T-cell (primary cell): ENCODE measurements at regions not wholly inside any gene's neighbourhood (a gene's known extent, or its start where the extent isn't known, plus 50 kb on each side); places are given as distances from the start of the nearest gene placed in this dataset.

Experiments used
- ATAC-seq, 4 experiments: fragments of 200-7000 bp in 3 of 4; fragments of 150-1000 bp in 1 of 4; cut with Tn5 transposase; replicated peaks in 1 of 4; 1 replicate in 3 of 4; 2 replicates in 1 of 4; pipeline ENCODE4 v1.10.0; 2021; ENCODE audit warnings: moderate library complexity in 3 of 4, mild to moderate bottlenecking in 2 of 4, moderate number of reproducible peaks in 1 of 4
- CTCF ChIA-PET, 2 donors: fragments of 300-600 bp; sonication (Branson Sonifier 250); formaldehyde crosslinking; loops; one replicate each; lab custom pipeline; 2022; ENCODE audit warnings: antibody characterized with exemption in 2 of 2; lab: Charles Lee
- POLR2A ChIA-PET, 2 donors: fragments of 300-600 bp; sonication (Branson Sonifier 250); formaldehyde crosslinking; loops; one replicate each; lab custom pipeline; 2022; ENCODE audit warnings: antibody characterized with exemption in 2 of 2; lab: Charles Lee
- DNase-seq, 35 experiments: peaks; one replicate each; pipeline versions ENCODE4 v3.0.0 to v3.0.0-alpha.2; 2013 to 2023
- H3K27ac ChIP-seq: one replicate; pipeline ENCODE4 v1.5.1; 2013; ENCODE audit warnings: low read length
- H3K27me3 ChIP-seq, 2 experiments: replicated peaks in 1 of 2; 1 replicate in 1 of 2; 2 replicates in 1 of 2; pipeline versions ENCODE4 v1.6.1 to v1.7.0; 2013; ENCODE audit warnings: low read length in 1 of 2, mixed read lengths in 1 of 2; ENCODE audit not compliant: control insufficient read depth in 2 of 2, insufficient read depth in 2 of 2; ENCODE audit errors: extremely low read depth in 1 of 2
- H3K36me3 ChIP-seq, 2 donors: 1 replicate in 1 of 2; 2 replicates in 1 of 2; pipeline versions ENCODE4 v1.6.1 to v1.7.0; 2013; ENCODE audit warnings: low read length in 1 of 2; ENCODE audit not compliant: control insufficient read depth in 2 of 2, insufficient read depth in 1 of 2; ENCODE audit errors: extremely low read depth in 1 of 2
- H3K4me1 ChIP-seq, 2 experiments: 1 replicate in 1 of 2; 2 replicates in 1 of 2; pipeline versions ENCODE4 v1.6.1 to v1.7.0; 2013; ENCODE audit warnings: low read length in 2 of 2, mixed read lengths in 1 of 2; ENCODE audit not compliant: insufficient read depth in 2 of 2, control insufficient read depth in 1 of 2; ENCODE audit errors: extremely low read depth in 1 of 2
- H3K4me3 ChIP-seq, 2 donors: 1 replicate in 1 of 2; 2 replicates in 1 of 2; pipeline versions ENCODE4 v1.5.1 to v1.7.0; 2013; ENCODE audit warnings: mild to moderate bottlenecking in 2 of 2, low read length in 1 of 2, moderate library complexity in 1 of 2; ENCODE audit not compliant: control insufficient read depth in 1 of 2; ENCODE audit errors: extremely low read depth in 1 of 2
- H3K9me3 ChIP-seq: 2 replicates; pipeline ENCODE4 v1.7.0; 2013
- H3K27ac Mint-ChIP-seq, 2 donors: one replicate each; pipeline ENCODE4 v1.8.0; 2020 to 2021; ENCODE audit warnings: mild to moderate bottlenecking in 2 of 2, mixed read lengths in 2 of 2
- H3K27me3 Mint-ChIP-seq, 2 donors: one replicate each; pipeline ENCODE4 v1.8.0; 2021 to 2022; ENCODE audit warnings: mixed read lengths in 2 of 2
- H3K36me3 Mint-ChIP-seq: one replicate; pipeline ENCODE4 v1.8.0; 2021; ENCODE audit warnings: mixed read lengths
- H3K4me1 Mint-ChIP-seq, 3 donors: one replicate each; pipeline ENCODE4 v1.8.0; 2020 to 2022; ENCODE audit warnings: mixed read lengths in 3 of 3, mild to moderate bottlenecking in 1 of 3
- H3K4me3 Mint-ChIP-seq, 3 donors: one replicate each; pipeline ENCODE4 v1.8.0; 2020 to 2022; ENCODE audit warnings: mild to moderate bottlenecking in 3 of 3, mixed read lengths in 3 of 3, moderate library complexity in 3 of 3
- H3K9me3 Mint-ChIP-seq, 3 donors: one replicate each; pipeline ENCODE4 v1.8.0; 2020 to 2022; ENCODE audit warnings: mixed read lengths in 3 of 3
- WGBS: methylation state at CpG from one replicate; pipeline ENCODE4 v1.1.5; 2013; ENCODE audit warnings: missing lambda C conversion rate; ENCODE audit not compliant: insufficient coverage; 5-methylcytosine and 5-hydroxymethylcytosine counted together

DNA sequence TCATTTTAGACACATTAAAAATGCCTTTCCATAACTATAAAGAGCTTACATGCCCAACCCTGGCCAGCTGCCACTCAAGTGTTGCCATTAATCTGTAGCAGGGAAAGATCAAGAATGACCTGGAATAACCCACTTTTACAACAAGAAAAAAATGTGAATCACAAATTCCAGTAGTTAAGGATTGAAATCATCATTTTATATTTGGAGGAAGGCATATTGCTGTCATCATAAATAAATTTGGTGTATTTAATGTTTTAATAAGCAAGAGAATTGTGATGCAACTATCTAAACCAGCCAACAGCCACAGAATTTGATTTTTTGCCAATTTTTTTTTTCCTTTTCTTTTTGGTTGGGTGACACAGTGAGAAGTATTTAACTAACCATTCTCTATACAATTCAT, 240.0 kb upstream of the SEMA6D start:
- H3K27ac Mint-ChIP-seq = no peak overlapping the region
- CTCF ChIA-PET = no interaction called here
- POLR2A ChIA-PET = no interaction called here
- no peak overlapping the region for H3K4me3 Mint-ChIP-seq
- H3K27me3 Mint-ChIP-seq = no peaks in the 10 kb centered on the region
- ATAC-seq (no peak), DNase-seq (no peak)
- no peaks in the 10 kb centered on the region for H3K9me3 ChIP-seq
- no peaks in the 10 kb centered on the region for H3K4me1 ChIP-seq
- no peaks in the 10 kb centered on the region for H3K36me3 ChIP-seq
- no peak overlapping the region for H3K27ac ChIP-seq
- H3K4me3 ChIP-seq = no peak overlapping the region
- no peaks in the 10 kb centered on the region for H3K4me1 Mint-ChIP-seq
- H3K9me3 Mint-ChIP-seq = peaks cover 3 to 11% (median 5%) of the 10 kb centered on the region in 3 donors
- no peaks in the 10 kb centered on the region for H3K27me3 ChIP-seq
- no peaks in the 10 kb centered on the region for H3K36me3 Mint-ChIP-seq

DNA sequence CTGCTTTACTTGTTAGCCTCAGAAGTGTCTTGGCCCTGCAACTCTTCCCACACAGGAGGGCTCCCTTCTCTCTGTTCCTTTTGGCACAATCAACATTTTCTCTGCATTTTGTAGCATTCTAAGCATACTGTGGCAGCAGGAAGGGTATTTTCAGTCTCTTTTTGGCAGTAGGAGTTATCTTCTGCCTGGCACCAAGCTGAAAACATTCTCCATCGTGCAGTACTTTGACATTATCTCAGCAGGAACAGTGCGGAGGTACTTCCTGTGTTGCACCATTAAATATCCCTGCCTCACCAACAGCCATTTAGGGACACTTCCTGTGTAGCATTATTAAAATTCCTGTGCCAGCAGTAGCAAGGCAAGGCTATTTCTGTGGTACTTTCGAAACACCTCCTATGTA, 233.2 kb upstream of the SEMA6D start:
- H3K36me3 Mint-ChIP-seq = no peaks in the 10 kb centered on the region
- H3K27me3 Mint-ChIP-seq = peaks cover 0 to 2% of the 10 kb centered on the region in 2 donors
- no peak for DNase-seq
- Histone ChIP-seq H3K4me1 (no peaks in the 10 kb centered on the region), H3K9me3 (no peaks in the 10 kb centered on the region), H3K4me3 (no peak overlapping the region), H3K27ac (no peak overlapping the region), H3K36me3 (no peaks in the 10 kb centered on the region), H3K27me3 (no peaks in the 10 kb centered on the region)
- ATAC-seq = no peak
- POLR2A ChIA-PET = no interaction called here
- CTCF ChIA-PET = no interaction called here
- H3K9me3 Mint-ChIP-seq = peaks cover 0 to 9% (median 3%) of the 10 kb centered on the region in 3 donors
- H3K4me3 Mint-ChIP-seq = no peak overlapping the region
- no peak overlapping the region for H3K27ac Mint-ChIP-seq
- 67% methylated on average over 2 of the region's 3 CpGs for WGBS
- no peaks in the 10 kb centered on the region for H3K4me1 Mint-ChIP-seq

DNA sequence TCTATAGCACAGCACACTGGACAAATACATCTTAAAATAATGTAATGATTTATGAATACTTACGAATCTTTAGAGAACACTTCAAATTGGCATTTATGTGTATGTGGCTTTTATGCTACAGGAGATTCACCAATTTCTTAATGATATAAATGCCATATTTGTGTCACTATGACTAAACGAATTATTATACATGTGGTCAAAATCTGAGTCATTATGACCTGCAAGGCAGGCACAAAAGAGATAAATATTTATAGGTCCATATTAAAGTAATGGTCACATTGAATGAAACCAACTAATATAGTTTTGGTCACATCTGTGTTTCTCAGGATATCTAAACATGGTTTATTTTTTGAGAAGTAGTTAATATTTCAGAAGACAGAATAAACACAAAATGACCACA, 232.3 kb upstream of the SEMA6D start:
- Mint-ChIP-seq H3K36me3 (no peaks in the 10 kb centered on the region), H3K27me3 (peaks cover 0 to 2% of the 10 kb centered on the region in 2 donors), H3K9me3 (peaks cover 0 to 9% (median 3%) of the 10 kb centered on the region in 3 donors), H3K4me3 (no peak overlapping the region), H3K4me1 (no peaks in the 10 kb centered on the region), H3K27ac (no peak overlapping the region)
- ChIA-PET CTCF (no interaction called here), POLR2A (no interaction called here)
- DNase-seq (no peak), ATAC-seq (no peak)
- no peaks in the 10 kb centered on the region for H3K27me3 ChIP-seq
- no peak overlapping the region for H3K27ac ChIP-seq
- no peaks in the 10 kb centered on the region for H3K36me3 ChIP-seq
- H3K4me3 ChIP-seq = no peak overlapping the region
- H3K9me3 ChIP-seq = no peaks in the 10 kb centered on the region
- no CpG with 5 or more reads among the region's 2 CpGs for WGBS
- H3K4me1 ChIP-seq = no peaks in the 10 kb centered on the region

DNA sequence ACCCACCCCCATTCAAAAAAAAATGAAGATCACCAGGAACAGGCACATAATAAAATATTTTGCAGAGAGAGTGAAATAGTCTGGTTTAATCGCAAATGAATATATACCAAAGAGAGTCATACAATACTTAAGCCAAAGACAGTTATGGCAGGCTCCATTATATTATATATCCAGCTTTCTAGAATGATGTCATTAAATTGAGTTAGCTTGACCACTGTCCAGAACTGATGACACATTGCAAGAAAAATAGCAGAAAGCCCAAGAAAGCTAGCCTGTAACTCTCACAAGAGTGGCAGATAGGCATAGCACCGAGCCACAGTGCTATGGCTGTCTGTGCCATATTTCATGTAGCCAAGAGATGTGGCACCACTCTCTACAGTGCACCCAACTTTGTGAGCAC, 231.9 kb upstream of the SEMA6D start:
- 40% methylated on average over 1 of the region's 2 CpGs for WGBS
- H3K27ac ChIP-seq = no peak overlapping the region
- no peak for DNase-seq
- H3K27me3 Mint-ChIP-seq = peaks cover 0 to 2% of the 10 kb centered on the region in 2 donors
- H3K4me3 ChIP-seq = no peak overlapping the region
- no peaks in the 10 kb centered on the region for H3K9me3 ChIP-seq
- H3K36me3 Mint-ChIP-seq = no peaks in the 10 kb centered on the region
- H3K36me3 ChIP-seq = no peaks in the 10 kb centered on the region
- no peaks in the 10 kb centered on the region for H3K4me1 Mint-ChIP-seq
- H3K27ac Mint-ChIP-seq = no peak overlapping the region
- H3K27me3 ChIP-seq = no peaks in the 10 kb centered on the region
- no peak for ATAC-seq
- H3K9me3 Mint-ChIP-seq = peaks cover 0 to 5% (median 2%) of the 10 kb centered on the region in 3 donors
- H3K4me1 ChIP-seq = no peaks in the 10 kb centered on the region
- POLR2A ChIA-PET = no interaction called here
- CTCF ChIA-PET = no interaction called here
- H3K4me3 Mint-ChIP-seq = no peak overlapping the region

DNA sequence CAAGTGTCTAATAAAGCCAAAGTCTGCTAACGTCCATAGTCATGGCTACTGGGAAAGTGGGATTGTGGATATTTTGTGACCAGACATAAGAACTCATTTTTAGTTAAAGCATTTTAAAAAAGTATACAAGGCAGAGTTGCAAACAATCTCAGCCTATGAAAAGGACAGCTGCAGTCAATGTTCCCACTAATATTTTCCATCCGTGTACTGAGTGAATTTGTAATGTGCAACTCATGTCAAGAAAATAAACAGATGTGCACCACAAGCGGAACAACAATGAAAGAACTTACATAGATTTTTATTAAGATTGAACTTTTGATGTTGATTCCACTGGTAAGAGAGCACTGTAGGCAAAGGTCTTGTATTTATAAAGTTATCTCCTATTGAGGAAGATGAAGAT, 231.3 kb upstream of the SEMA6D start:
- Histone ChIP-seq H3K4me1 (no peaks in the 10 kb centered on the region), H3K27ac (no peak overlapping the region), H3K4me3 (no peak overlapping the region), H3K9me3 (no peaks in the 10 kb centered on the region), H3K27me3 (no peaks in the 10 kb centered on the region), H3K36me3 (no peaks in the 10 kb centered on the region)
- ATAC-seq (no peak), DNase-seq (no peak)
- Mint-ChIP-seq H3K4me3 (no peak overlapping the region), H3K27ac (no peak overlapping the region), H3K36me3 (no peaks in the 10 kb centered on the region), H3K9me3 (peaks cover 0 to 3% (median 0%) of the 10 kb centered on the region in 3 donors), H3K27me3 (peaks cover 0 to 2% of the 10 kb centered on the region in 2 donors), H3K4me1 (no peaks in the 10 kb centered on the region)
- whole genome bisulfite sequencing = 86% methylated on average over 1 of the region's 3 CpGs
- POLR2A ChIA-PET = no interaction called here
- CTCF ChIA-PET = no interaction called here

DNA sequence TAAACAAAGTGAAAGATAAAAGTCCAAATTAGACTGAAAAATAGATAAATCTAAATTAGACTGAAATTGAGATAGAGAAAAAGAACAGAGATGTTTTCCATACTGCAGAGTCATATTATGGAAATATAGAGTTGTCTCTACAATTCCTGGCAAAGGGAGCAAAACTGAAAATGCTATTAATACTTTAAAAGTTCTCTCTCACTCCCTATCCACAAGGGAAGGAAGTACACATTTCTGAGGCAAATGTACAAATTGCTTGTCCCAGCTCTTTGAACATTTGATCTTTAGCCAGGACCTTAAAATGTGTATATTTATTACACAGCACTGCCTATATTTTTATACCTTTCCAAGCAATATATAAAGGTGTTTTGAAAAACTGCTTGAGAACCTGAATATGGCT, 225.1 kb upstream of the SEMA6D start:
- POLR2A ChIA-PET = no interaction called here
- no peak for ATAC-seq
- Histone ChIP-seq H3K27ac (no peak overlapping the region), H3K27me3 (no peaks in the 10 kb centered on the region), H3K9me3 (no peaks in the 10 kb centered on the region), H3K4me3 (no peak overlapping the region), H3K4me1 (no peaks in the 10 kb centered on the region), H3K36me3 (no peaks in the 10 kb centered on the region)
- Mint-ChIP-seq H3K4me3 (no peak overlapping the region), H3K9me3 (peaks cover 0 to 3% (median 0%) of the 10 kb centered on the region in 3 donors), H3K27me3 (peaks cover 0 to 1% of the 10 kb centered on the region in 2 donors), H3K4me1 (no peaks in the 10 kb centered on the region), H3K36me3 (no peaks in the 10 kb centered on the region), H3K27ac (no peak overlapping the region)
- CTCF ChIA-PET = no interaction called here
- no peak for DNase-seq
